ENCODE measurements at regions not wholly inside any gene's neighbourhood (a gene's known extent, or its start where the extent isn't known, plus 50 kb on each side); places are given as distances from the start of the nearest gene placed in this dataset.

DNA sequence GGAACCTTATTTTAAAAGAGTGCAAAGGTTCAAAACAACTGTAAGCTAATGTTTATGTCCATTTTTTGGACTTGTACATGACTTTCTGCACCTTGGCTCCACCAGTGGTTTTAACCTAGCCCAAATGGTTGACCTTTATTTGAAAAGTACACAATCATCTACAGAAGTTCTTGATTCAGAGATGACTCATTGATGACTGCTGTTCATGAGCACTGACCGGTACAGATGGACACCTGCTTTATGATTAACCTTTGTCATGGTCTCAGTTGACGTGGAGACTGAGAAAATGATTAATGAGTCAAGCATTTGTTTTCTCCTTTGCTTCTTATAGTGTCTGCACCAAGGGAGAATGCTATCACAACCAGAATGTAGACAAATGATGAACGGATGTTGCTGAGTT is 55.7 kb upstream of the PTER start:
- TF ChIP-seq, protein P1, sequence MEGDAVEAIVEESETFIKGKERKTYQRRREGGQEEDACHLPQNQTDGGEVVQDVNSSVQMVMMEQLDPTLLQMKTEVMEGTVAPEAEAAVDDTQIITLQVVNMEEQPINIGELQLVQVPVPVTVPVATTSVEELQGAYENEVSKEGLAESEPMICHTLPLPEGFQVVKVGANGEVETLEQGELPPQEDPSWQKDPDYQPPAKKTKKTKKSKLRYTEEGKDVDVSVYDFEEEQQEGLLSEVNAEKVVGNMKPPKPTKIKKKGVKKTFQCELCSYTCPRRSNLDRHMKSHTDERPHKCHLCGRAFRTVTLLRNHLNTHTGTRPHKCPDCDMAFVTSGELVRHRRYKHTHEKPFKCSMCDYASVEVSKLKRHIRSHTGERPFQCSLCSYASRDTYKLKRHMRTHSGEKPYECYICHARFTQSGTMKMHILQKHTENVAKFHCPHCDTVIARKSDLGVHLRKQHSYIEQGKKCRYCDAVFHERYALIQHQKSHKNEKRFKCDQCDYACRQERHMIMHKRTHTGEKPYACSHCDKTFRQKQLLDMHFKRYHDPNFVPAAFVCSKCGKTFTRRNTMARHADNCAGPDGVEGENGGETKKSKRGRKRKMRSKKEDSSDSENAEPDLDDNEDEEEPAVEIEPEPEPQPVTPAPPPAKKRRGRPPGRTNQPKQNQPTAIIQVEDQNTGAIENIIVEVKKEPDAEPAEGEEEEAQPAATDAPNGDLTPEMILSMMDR (IDR thresholded peaks at IDR 0.05), result no peak
- TF ChIP-seq POLR2AphosphoS5 (IDR thresholded peaks at IDR 0.05), result no peak
- in situ Hi-C loops (cut with MboI; ENCODE audit: low pct_ligation_motif_present in 1 of 4, low pct_unique_long_range_greater_than_20kb in 1 of 4, low sequenced_read_pairs in 3 of 4), result no loop called here
- no peaks in the 10 kb centered on the region for H3K9me3 ChIP-seq
- H3K4me3 ChIP-seq, result no peak overlapping the region
- intact Hi-C loops (cut with DNase I; ENCODE audit: low total_unique reads), result no loop called here
- DNase-seq, result no peak
- H3K27me3 ChIP-seq, result no peaks in the 10 kb centered on the region
- no peaks in the 10 kb centered on the region for H3K36me3 ChIP-seq
- WGBS, 2 donors (ENCODE audit: low coverage in 1 of 2), result 59 to 74% methylated on average over 3 of the region's 3 CpGs
- no peaks in the 10 kb centered on the region for H3K4me1 ChIP-seq
- no peak overlapping the region for H3K27ac ChIP-seq

DNA sequence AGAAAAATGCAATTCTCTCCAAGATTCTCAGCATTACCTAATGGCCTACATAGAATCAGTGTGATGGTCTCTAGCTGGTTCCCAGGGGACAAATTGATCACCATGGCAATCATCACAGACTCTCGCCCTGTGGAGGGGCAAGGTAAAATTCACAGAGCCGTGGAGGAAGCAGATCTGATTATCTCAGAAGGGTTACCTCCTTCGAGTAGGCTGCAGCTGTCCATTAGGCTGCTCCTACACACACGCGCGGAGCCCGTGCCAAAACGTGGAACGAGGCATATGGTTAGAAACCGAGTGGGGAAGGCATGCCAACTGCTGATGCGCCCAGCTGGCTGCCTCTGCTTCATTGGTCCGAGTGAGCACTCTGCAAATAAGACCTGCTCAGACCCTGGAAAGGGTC is 52.8 kb upstream of the PTER start:
- DNase-seq, result no peak
- TF ChIP-seq EP300 (IDR thresholded peaks at IDR 0.05; ENCODE audit: low read depth) (no peak), POLR2AphosphoS5 (IDR thresholded peaks at IDR 0.05) (no peak), POLR2A (IDR thresholded peaks at IDR 0.05) (no peak)
- TF ChIP-seq, protein P1 (IDR thresholded peaks at IDR 0.05), result no peak
- no peak overlapping the region for H3K27ac ChIP-seq
- H3K4me3 ChIP-seq, result no peak overlapping the region
- intact Hi-C loops (cut with DNase I; ENCODE audit: low total_unique reads) (no loop called here), in situ Hi-C loops (cut with MboI; ENCODE audit: low pct_ligation_motif_present in 1 of 4, low pct_unique_long_range_greater_than_20kb in 1 of 4, low sequenced_read_pairs in 3 of 4) (no loop called here)
- no peaks in the 10 kb centered on the region for H3K4me1 ChIP-seq
- H3K27me3 ChIP-seq, result no peaks in the 10 kb centered on the region
- WGBS, 2 donors (ENCODE audit: low coverage in 1 of 2), result 72% methylated on average over 12 of the region's 12 CpGs; no CpG with 5 or more reads in 1 of the 2 donors
- no peaks in the 10 kb centered on the region for H3K9me3 ChIP-seq
- H3K36me3 ChIP-seq, result no peaks in the 10 kb centered on the region

GRCh38 chr10:16386855-16387254 is 50.0 kb upstream of the PTER start:
- in situ Hi-C loops (cut with MboI; ENCODE audit: low pct_ligation_motif_present in 1 of 4, low pct_unique_long_range_greater_than_20kb in 1 of 4, low sequenced_read_pairs in 3 of 4) (no loop called here), intact Hi-C loops (cut with DNase I; ENCODE audit: low total_unique reads) (no loop called here)
- no peaks in the 10 kb centered on the region for H3K27me3 ChIP-seq
- H3K36me3 ChIP-seq, result no peaks in the 10 kb centered on the region
- H3K9me3 ChIP-seq, result no peaks in the 10 kb centered on the region
- 43 to 54% methylated on average over 6 to 9 of the region's 9 CpGs for WGBS, 2 donors (ENCODE audit: low coverage in 1 of 2)
- no peaks in the 10 kb centered on the region for H3K4me1 ChIP-seq
- DNase-seq, result no peak
- H3K4me3 ChIP-seq, result no peak overlapping the region
- TF ChIP-seq POLR2AphosphoS5 (IDR thresholded peaks at IDR 0.05) (no peak), POLR2A (IDR thresholded peaks at IDR 0.05) (no peak), EP300 (IDR thresholded peaks at IDR 0.05; ENCODE audit: low read depth) (no peak)
- TF ChIP-seq, protein P1 (IDR thresholded peaks at IDR 0.05), result no peak
- no peak overlapping the region for H3K27ac ChIP-seq

Small RNAs in the stretch of these regions (small RNA-seq; reads per million reads assigned to genes)
- gene RF00322, result 0 reads per million in 4 donors
- gene RNU6-1075P, result 0 reads per million in 4 donors
